ENCODE measurements at regions not wholly inside any gene's neighbourhood (a gene's known extent, or its start where the extent isn't known, plus 50 kb on each side); places are given as distances from the start of the nearest gene placed in this dataset.

DNA sequence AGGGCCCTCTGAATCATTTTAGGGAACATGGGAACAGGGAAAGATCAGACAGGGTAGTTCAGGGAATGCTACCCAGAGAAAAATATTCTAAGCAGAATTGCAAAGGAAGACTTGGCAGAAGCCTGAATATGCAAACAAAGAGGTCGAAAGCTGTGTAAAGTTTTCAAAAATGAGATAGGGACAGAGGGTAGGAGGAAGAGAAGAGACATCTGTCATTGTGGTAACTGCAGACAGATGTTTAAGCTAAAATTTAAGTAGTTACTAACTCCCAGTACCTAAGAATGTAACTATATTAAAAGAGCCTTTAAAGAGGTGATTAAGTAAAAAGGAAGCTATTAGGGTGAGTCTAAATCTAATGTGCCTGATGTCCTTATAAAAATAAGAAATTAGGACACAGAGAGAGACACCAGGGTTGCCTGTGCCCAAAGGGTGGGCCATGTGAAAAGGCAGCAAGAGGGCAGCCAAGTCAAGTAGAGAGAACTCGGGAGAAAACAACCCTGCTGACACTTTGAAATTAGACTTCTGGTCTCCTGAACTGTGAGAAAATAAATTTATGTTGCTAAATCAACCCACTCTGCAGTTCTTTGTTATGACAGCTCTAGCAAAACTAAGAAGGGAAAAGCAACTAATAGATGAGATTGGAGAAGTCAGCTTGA, 1647.4 kb upstream of the C9orf72 start:
- no peaks in the 10 kb centered on the region for H3K4me1 ChIP-seq (ENCODE audit: control insufficient read depth, extremely low read depth, insufficient read depth, low read length)
- ChIA-PET CTCF (no interaction called here), POLR2A (no interaction called here)
- no peak overlapping the region for H3K9ac ChIP-seq (replicated peaks; ENCODE audit: extremely low read depth, insufficient read depth, low read length)
- H2AFZ ChIP-seq (ENCODE audit: low read depth, low read length), result no peak overlapping the region
- no peaks in the 10 kb centered on the region for H4K20me1 ChIP-seq (replicated peaks; ENCODE audit: control insufficient read depth, extremely low read depth, insufficient read depth, low read length)
- no peak overlapping the region for H3K27ac ChIP-seq (ENCODE audit: insufficient read depth, low read depth, low read length)
- no peak overlapping the region for H3K4me3 ChIP-seq (replicated peaks in 1 of 3; ENCODE audit: insufficient read depth in 1 of 3, low read depth in 1 of 3, low read length in 3 of 3)
- dilution Hi-C loops (cut with MboI; ENCODE audit: extremely low pct_ligation_motif_present, low sequenced_read_pairs), result no loop called here
- no peaks in the 10 kb centered on the region for H3K9me3 ChIP-seq (replicated peaks; ENCODE audit: control insufficient read depth, insufficient read depth, low read length)
- H3K4me2 ChIP-seq (ENCODE audit: insufficient read depth, low read length), result no peak overlapping the region
- no peaks in the 10 kb centered on the region for H3K9me1 ChIP-seq (replicated peaks; ENCODE audit: control insufficient read depth, extremely low read depth, insufficient read depth, low read length)
- BruUV-seq (replicated peaks), result no TSS peak
- no peaks in the 10 kb centered on the region for H3K27me3 ChIP-seq (ENCODE audit: control insufficient read depth in 2 of 2, insufficient read depth in 2 of 2, low read length in 2 of 2)
- no peak for DNase-seq (ENCODE audit: low read depth, low spot score)
- H3K36me3 ChIP-seq (ENCODE audit: control insufficient read depth in 2 of 2, extremely low read depth in 1 of 2, insufficient read depth in 2 of 2, low read length in 2 of 2), result no peaks in the 10 kb centered on the region
- no peak for FAIRE-seq
- no peaks in the 10 kb centered on the region for H3K79me2 ChIP-seq (ENCODE audit: control insufficient read depth, insufficient read depth, low read length)
- intact Hi-C loops (cut with micrococcal nuclease), result no loop called here
- TF ChIP-seq MYC (IDR thresholded peaks at IDR 0.05; ENCODE audit: low read depth, low read length), result no peak
- TF ChIP-seq MAX (IDR thresholded peaks at IDR 0.05; ENCODE audit: insufficient read depth, insufficient read length), result no peak

GRCh38 chr9:29228558-29228957, 1655.3 kb upstream of the C9orf72 start:
- FAIRE-seq (no peak), DNase-seq (ENCODE audit: low read depth, low spot score) (no peak)
- no peaks in the 10 kb centered on the region for H3K9me3 ChIP-seq (replicated peaks; ENCODE audit: control insufficient read depth, insufficient read depth, low read length)
- H2AFZ ChIP-seq (ENCODE audit: low read depth, low read length), result no peak overlapping the region
- TF ChIP-seq MAX (IDR thresholded peaks at IDR 0.05; ENCODE audit: insufficient read depth, insufficient read length) (no peak), CTCF (IDR thresholded peaks at IDR 0.05; ENCODE audit: extremely low read depth in 1 of 2, insufficient read depth in 1 of 2, low read depth in 1 of 2, low read length in 2 of 2) (no peak), EZH2 (IDR thresholded peaks at IDR 0.05; ENCODE audit: borderline replicate concordance, low read depth, low read length, severe bottlenecking) (no peak), POLR2A (IDR thresholded peaks at IDR 0.05; ENCODE audit: low read depth, low read length) (no peak), MYC (IDR thresholded peaks at IDR 0.05; ENCODE audit: low read depth, low read length) (no peak), JUN (IDR thresholded peaks at IDR 0.05; ENCODE audit: borderline replicate concordance, insufficient read depth, insufficient read length, low read depth) (no peak), FOS (IDR thresholded peaks at IDR 0.05; ENCODE audit: borderline replicate concordance, insufficient read depth, low read length) (no peak), POLR2AphosphoS5 (IDR thresholded peaks at IDR 0.05; ENCODE audit: insufficient read depth, low read depth, low read length) (no peak), GATA2 (IDR thresholded peaks at IDR 0.05; ENCODE audit: insufficient read depth, insufficient read length, low read depth, low read length) (no peak)
- H3K4me2 ChIP-seq (ENCODE audit: insufficient read depth, low read length), result no peak overlapping the region
- H3K27ac ChIP-seq (ENCODE audit: insufficient read depth, low read depth, low read length), result no peak overlapping the region
- H4K20me1 ChIP-seq (replicated peaks; ENCODE audit: control insufficient read depth, extremely low read depth, insufficient read depth, low read length), result no peaks in the 10 kb centered on the region
- dilution Hi-C loops (cut with MboI; ENCODE audit: extremely low pct_ligation_motif_present, low sequenced_read_pairs), result no loop called here
- no TSS peak for BruUV-seq (replicated peaks)
- intact Hi-C loops (cut with micrococcal nuclease), result no loop called here
- POLR2A ChIA-PET, result no interaction called here
- CTCF ChIA-PET, result no interaction called here
- H3K4me1 ChIP-seq (ENCODE audit: control insufficient read depth, extremely low read depth, insufficient read depth, low read length), result no peaks in the 10 kb centered on the region
- H3K9ac ChIP-seq (replicated peaks; ENCODE audit: extremely low read depth, insufficient read depth, low read length), result no peak overlapping the region
- H3K27me3 ChIP-seq (ENCODE audit: control insufficient read depth in 2 of 2, insufficient read depth in 2 of 2, low read length in 2 of 2), result no peaks in the 10 kb centered on the region
- no peaks in the 10 kb centered on the region for H3K79me2 ChIP-seq (ENCODE audit: control insufficient read depth, insufficient read depth, low read length)
- H3K36me3 ChIP-seq (ENCODE audit: control insufficient read depth in 2 of 2, extremely low read depth in 1 of 2, insufficient read depth in 2 of 2, low read length in 2 of 2), result no peaks in the 10 kb centered on the region
- H3K9me1 ChIP-seq (replicated peaks; ENCODE audit: control insufficient read depth, extremely low read depth, insufficient read depth, low read length), result no peaks in the 10 kb centered on the region
- no peak overlapping the region for H3K4me3 ChIP-seq (replicated peaks in 1 of 3; ENCODE audit: insufficient read depth in 1 of 3, low read depth in 1 of 3, low read length in 3 of 3)
